ENCODE measurements at regions not wholly inside any gene's neighbourhood (a gene's known extent, or its start where the extent isn't known, plus 50 kb on each side); places are given as distances from the start of the nearest gene placed in this dataset.

DNA sequence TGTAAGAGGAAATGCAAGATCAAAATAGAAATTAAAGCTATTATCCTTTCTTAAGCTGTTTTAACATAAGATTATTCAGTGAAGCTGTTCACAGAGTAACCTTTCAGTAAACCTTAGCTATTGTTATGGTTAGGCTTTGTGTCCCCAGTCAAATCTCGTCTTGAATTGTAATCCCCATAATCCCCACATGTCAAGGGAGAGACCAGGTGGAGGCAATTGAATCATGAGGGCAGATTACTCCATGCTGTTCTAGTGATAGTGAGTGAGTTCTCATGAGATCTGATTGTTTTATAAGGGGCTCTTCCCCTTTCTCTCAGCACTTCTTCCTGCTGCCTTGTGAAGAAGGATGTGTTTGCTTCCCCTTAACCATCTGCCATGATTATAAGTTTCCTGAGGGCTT is 424.4 kb downstream of the DSEL start:
- intact Hi-C loops (cut with micrococcal nuclease) = no loop called here
- Histone ChIP-seq H3K9ac (ENCODE audit: low read length) (no peak overlapping the region), H3K4me1 (ENCODE audit: control insufficient read depth in 1 of 2, insufficient read depth in 2 of 2, low read length in 2 of 2) (no peaks in the 10 kb centered on the region), H2AFZ (ENCODE audit: low read depth, low read length, poor library complexity, severe bottlenecking) (no peak overlapping the region), H3K27me3 (ENCODE audit: insufficient read depth, low read length) (no peaks in the 10 kb centered on the region), H3K36me3 (ENCODE audit: control insufficient read depth in 1 of 2, insufficient read depth in 2 of 2, low read length in 2 of 2) (no peaks in the 10 kb centered on the region), H3K79me2 (ENCODE audit: insufficient read depth, low read length) (no peaks in the 10 kb centered on the region), H3K9me3 (ENCODE audit: control insufficient read depth in 1 of 2, insufficient read depth in 1 of 2, low read depth in 1 of 2, low read length in 2 of 2) (peaks cover 4 to 15% of the 10 kb centered on the region in 2 experiments; a peak in 2 of 4 replicates), H3K9me2 (ENCODE audit: insufficient read depth) (no peaks in the 10 kb centered on the region), H3K4me2 (ENCODE audit: low read length) (no peak overlapping the region), H4K20me1 (ENCODE audit: insufficient read depth) (no peaks in the 10 kb centered on the region), H3K4me3 (replicated peaks in 1 of 2; ENCODE audit: low read depth in 1 of 2, low read length in 2 of 2) (no peak overlapping the region), H3K27ac (ENCODE audit: low read depth, low read length) (no peak overlapping the region)
- RAD21 ChIA-PET (ENCODE audit: low non-redundant PET in 1 of 2, low total read pairs in 2 of 2, uncharacterized antibody in 2 of 2, unreplicated experiment in 2 of 2) = no interaction called here
- POLR2A ChIA-PET = no interaction called here
- DNase-seq (ENCODE audit: low read depth, low spot score) = no peak
- CTCF ChIA-PET = no interaction called here
- ATAC-seq = no peak
- BruUV-seq (replicated peaks) = no TSS peak
- TF ChIP-seq, protein P1, sequence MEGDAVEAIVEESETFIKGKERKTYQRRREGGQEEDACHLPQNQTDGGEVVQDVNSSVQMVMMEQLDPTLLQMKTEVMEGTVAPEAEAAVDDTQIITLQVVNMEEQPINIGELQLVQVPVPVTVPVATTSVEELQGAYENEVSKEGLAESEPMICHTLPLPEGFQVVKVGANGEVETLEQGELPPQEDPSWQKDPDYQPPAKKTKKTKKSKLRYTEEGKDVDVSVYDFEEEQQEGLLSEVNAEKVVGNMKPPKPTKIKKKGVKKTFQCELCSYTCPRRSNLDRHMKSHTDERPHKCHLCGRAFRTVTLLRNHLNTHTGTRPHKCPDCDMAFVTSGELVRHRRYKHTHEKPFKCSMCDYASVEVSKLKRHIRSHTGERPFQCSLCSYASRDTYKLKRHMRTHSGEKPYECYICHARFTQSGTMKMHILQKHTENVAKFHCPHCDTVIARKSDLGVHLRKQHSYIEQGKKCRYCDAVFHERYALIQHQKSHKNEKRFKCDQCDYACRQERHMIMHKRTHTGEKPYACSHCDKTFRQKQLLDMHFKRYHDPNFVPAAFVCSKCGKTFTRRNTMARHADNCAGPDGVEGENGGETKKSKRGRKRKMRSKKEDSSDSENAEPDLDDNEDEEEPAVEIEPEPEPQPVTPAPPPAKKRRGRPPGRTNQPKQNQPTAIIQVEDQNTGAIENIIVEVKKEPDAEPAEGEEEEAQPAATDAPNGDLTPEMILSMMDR (IDR thresholded peaks at IDR 0.05 in 2 of 3, conservative IDR thresholded peaks at IDR 0.05 in 1 of 3; ENCODE audit: borderline replicate concordance in 1 of 3, insufficient read depth in 1 of 3, low read depth in 2 of 3, low read length in 2 of 3) = no peak
- no peak for TF ChIP-seq ZNF274 (IDR thresholded peaks at IDR 0.05; ENCODE audit: low read depth, low read length)
- TF ChIP-seq, protein P2, sequence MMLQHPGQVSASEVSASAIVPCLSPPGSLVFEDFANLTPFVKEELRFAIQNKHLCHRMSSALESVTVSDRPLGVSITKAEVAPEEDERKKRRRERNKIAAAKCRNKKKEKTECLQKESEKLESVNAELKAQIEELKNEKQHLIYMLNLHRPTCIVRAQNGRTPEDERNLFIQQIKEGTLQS (IDR thresholded peaks at IDR 0.05) = no peak
- TF ChIP-seq ELF1 (IDR thresholded peaks at IDR 0.05; ENCODE audit: borderline replicate concordance, low read depth) = no peak
- no peak for TF ChIP-seq EZH2phosphoT487 (IDR thresholded peaks at IDR 0.05; ENCODE audit: borderline replicate concordance)
- TF ChIP-seq SIN3A (IDR thresholded peaks at IDR 0.05; ENCODE audit: low read depth) = no peak
- no peak for TF ChIP-seq EZH2 (IDR thresholded peaks at IDR 0.05)
- TF ChIP-seq TCF7L2 (IDR thresholded peaks at IDR 0.05; ENCODE audit: borderline replicate concordance, extremely low read depth, insufficient read depth, insufficient read length) = no peak
- TF ChIP-seq CBX3 (IDR thresholded peaks at IDR 0.05; ENCODE audit: low read depth) = no peak
- no peak for TF ChIP-seq POLR2AphosphoS5 (IDR thresholded peaks at IDR 0.05; ENCODE audit: low read depth, low read length)
- TF ChIP-seq YY1 (IDR thresholded peaks at IDR 0.05; ENCODE audit: extremely low read depth, insufficient replicate concordance, low read depth, low read length) = no peak
- TF ChIP-seq JUND (IDR thresholded peaks at IDR 0.05) = no peak
- TF ChIP-seq RAD21 (IDR thresholded peaks at IDR 0.05; ENCODE audit: low read depth) = no peak
- TF ChIP-seq, protein P3, sequence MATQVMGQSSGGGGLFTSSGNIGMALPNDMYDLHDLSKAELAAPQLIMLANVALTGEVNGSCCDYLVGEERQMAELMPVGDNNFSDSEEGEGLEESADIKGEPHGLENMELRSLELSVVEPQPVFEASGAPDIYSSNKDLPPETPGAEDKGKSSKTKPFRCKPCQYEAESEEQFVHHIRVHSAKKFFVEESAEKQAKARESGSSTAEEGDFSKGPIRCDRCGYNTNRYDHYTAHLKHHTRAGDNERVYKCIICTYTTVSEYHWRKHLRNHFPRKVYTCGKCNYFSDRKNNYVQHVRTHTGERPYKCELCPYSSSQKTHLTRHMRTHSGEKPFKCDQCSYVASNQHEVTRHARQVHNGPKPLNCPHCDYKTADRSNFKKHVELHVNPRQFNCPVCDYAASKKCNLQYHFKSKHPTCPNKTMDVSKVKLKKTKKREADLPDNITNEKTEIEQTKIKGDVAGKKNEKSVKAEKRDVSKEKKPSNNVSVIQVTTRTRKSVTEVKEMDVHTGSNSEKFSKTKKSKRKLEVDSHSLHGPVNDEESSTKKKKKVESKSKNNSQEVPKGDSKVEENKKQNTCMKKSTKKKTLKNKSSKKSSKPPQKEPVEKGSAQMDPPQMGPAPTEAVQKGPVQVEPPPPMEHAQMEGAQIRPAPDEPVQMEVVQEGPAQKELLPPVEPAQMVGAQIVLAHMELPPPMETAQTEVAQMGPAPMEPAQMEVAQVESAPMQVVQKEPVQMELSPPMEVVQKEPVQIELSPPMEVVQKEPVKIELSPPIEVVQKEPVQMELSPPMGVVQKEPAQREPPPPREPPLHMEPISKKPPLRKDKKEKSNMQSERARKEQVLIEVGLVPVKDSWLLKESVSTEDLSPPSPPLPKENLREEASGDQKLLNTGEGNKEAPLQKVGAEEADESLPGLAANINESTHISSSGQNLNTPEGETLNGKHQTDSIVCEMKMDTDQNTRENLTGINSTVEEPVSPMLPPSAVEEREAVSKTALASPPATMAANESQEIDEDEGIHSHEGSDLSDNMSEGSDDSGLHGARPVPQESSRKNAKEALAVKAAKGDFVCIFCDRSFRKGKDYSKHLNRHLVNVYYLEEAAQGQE (IDR thresholded peaks at IDR 0.05; ENCODE audit: low read depth) = no peak
- no peak for TF ChIP-seq SRF (IDR thresholded peaks at IDR 0.05; ENCODE audit: low read depth)
- no peak for TF ChIP-seq ZFX (IDR thresholded peaks at IDR 0.05)
- TF ChIP-seq, protein P4, sequence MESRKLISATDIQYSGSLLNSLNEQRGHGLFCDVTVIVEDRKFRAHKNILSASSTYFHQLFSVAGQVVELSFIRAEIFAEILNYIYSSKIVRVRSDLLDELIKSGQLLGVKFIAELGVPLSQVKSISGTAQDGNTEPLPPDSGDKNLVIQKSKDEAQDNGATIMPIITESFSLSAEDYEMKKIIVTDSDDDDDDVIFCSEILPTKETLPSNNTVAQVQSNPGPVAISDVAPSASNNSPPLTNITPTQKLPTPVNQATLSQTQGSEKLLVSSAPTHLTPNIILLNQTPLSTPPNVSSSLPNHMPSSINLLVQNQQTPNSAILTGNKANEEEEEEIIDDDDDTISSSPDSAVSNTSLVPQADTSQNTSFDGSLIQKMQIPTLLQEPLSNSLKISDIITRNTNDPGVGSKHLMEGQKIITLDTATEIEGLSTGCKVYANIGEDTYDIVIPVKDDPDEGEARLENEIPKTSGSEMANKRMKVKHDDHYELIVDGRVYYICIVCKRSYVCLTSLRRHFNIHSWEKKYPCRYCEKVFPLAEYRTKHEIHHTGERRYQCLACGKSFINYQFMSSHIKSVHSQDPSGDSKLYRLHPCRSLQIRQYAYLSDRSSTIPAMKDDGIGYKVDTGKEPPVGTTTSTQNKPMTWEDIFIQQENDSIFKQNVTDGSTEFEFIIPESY (IDR thresholded peaks at IDR 0.05; ENCODE audit: extremely low read depth, insufficient replicate concordance, low read length) = no peak
- no peak for TF ChIP-seq FOSL1 (IDR thresholded peaks at IDR 0.05; ENCODE audit: low read depth)
- TF ChIP-seq CEBPB (IDR thresholded peaks at IDR 0.05; ENCODE audit: low read depth) = no peak
- no peak for TF ChIP-seq EGR1 (IDR thresholded peaks at IDR 0.05; ENCODE audit: low read depth)

Measured in HCT116 (cell line).